Activated CD4-positive, alpha-beta T cell treated with anti-CD3 and anti-CD28 coated beads for 36 hours (primary cell): ENCODE measurements at regions not wholly inside any gene's neighbourhood (a gene's known extent, or its start where the extent isn't known, plus 50 kb on each side); places are given as distances from the start of the nearest gene placed in this dataset.
A peak's percentile ranks its signal among the peaks of the same experiment; 100 is the strongest.

Source experiments
- ATAC-seq: fragments of 200-7000 bp; cut with Tn5 transposase; one replicate; pipeline ENCODE4 v1.10.0; 2021; ENCODE audit warnings: mild to moderate bottlenecking, moderate library complexity
- CTCF ChIA-PET: fragments of 350-600 bp; sonication (Branson Sonifier 250); formaldehyde crosslinking; loops from one replicate; lab custom pipeline; 2021; ENCODE audit warnings: antibody characterized with exemption; lab: Charles Lee
- POLR2A ChIA-PET: fragments of 350-600 bp; sonication (Branson Sonifier 250); formaldehyde crosslinking; loops from one replicate; lab custom pipeline; 2021; ENCODE audit warnings: antibody characterized with exemption, inconsistent platforms; lab: Charles Lee
- DNase-seq: peaks from one replicate; pipeline ENCODE4 v3.0.0-alpha.2; 2020
- H3K27ac Mint-ChIP-seq: one replicate; pipeline ENCODE4 v1.8.0; 2021; ENCODE audit warnings: mixed read lengths
- H3K27me3 Mint-ChIP-seq: one replicate; pipeline ENCODE4 v1.8.0; 2021; ENCODE audit warnings: mixed read lengths
- H3K36me3 Mint-ChIP-seq: one replicate; pipeline ENCODE4 v1.8.0; 2021; ENCODE audit warnings: low read depth, mixed read lengths
- H3K4me1 Mint-ChIP-seq: one replicate; pipeline ENCODE4 v1.8.0; 2021; ENCODE audit warnings: mixed read lengths
- H3K4me3 Mint-ChIP-seq: one replicate; pipeline ENCODE4 v1.8.0; 2021; ENCODE audit warnings: mild to moderate bottlenecking, moderate library complexity, mixed read lengths
- H3K9me3 Mint-ChIP-seq: one replicate; pipeline ENCODE4 v1.8.0; 2021; ENCODE audit warnings: low read depth, mixed read lengths
- intact Hi-C, 2 experiments: fragments of 100-400 bp; cut with DNase I in 1 of 2; cut with micrococcal nuclease in 1 of 2; formaldehyde crosslinking; loops; one replicate each; pipeline versions ENCODE4 v1.14.2 to v1.15.1; 2022 to 2024; cut with DNase I, micrococcal nuclease

DNA sequence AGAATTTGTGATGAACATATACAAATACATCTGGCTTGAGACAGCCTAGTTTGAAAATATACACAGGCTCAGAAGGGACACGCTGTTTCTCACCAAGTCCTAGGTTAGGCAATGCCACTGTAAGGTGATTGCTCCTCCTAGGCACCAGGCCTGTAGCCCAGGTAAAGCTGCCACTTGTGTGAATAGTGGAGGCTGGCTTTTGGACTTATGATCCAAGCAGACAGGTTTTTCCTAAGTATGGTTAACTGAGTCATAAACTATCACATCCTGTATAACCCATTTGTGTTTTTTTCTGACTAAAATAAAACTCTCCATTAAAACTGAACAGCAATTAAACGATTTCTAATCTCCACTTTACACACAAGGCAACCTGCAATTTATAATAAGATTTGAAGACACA, 81.0 kb downstream of the SEMA4F start:
- ChIA-PET POLR2A (no interaction called here), CTCF (interaction anchor here (1.1 kb wide), 1 partner anchor 141 kb away, joined by 5 read pairs; no protein-coding TSS in a partner anchor)
- intact Hi-C loops = no loop called here
- H3K9me3 Mint-ChIP-seq = peaks cover 9% of the 10 kb centered on the region
- no peak overlapping the region for H3K4me3 Mint-ChIP-seq
- peaks cover 6% of the 10 kb centered on the region for H3K27me3 Mint-ChIP-seq
- no peak overlapping the region for H3K27ac Mint-ChIP-seq
- DNase-seq (no peak), ATAC-seq (no peak)
- H3K4me1 Mint-ChIP-seq = peaks cover 7% of the 10 kb centered on the region
- no peaks in the 10 kb centered on the region for H3K36me3 Mint-ChIP-seq

DNA sequence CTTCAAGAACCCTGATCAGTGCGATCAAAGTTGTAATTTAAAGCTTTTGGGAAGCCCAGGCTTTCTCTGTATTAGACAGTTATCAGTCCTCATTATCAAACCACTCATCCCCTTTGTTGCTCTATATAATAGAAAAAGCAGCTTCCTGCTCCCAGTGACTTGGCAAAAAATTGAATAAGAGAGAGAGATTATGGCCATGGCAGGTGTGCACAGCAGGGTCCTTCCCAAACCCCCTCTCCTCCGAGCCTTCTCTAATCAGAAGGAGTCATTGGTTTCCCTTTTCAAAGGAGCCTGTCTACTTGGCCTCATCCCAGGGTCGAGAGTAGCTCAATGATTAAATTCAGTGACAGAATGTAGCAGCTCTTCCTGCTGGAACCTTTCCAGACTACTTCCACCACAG, 81.5 kb downstream of the SEMA4F start:
- Mint-ChIP-seq H3K4me1 (peaks cover 7% of the 10 kb centered on the region), H3K36me3 (no peaks in the 10 kb centered on the region), H3K27me3 (peaks cover 2% of the 10 kb centered on the region), H3K4me3 (no peak overlapping the region), H3K9me3 (peaks cover 9% of the 10 kb centered on the region), H3K27ac (no peak overlapping the region)
- ATAC-seq = no peak
- intact Hi-C loops = no loop called here
- ChIA-PET CTCF (interaction anchor here (0.8 to 1.1 kb wide), 2 partner anchors 140 to 1098 kb away, joined by 3 to 5 read pairs; no protein-coding TSS in a partner anchor), POLR2A (no interaction called here)
- DNase-seq = no peak

DNA sequence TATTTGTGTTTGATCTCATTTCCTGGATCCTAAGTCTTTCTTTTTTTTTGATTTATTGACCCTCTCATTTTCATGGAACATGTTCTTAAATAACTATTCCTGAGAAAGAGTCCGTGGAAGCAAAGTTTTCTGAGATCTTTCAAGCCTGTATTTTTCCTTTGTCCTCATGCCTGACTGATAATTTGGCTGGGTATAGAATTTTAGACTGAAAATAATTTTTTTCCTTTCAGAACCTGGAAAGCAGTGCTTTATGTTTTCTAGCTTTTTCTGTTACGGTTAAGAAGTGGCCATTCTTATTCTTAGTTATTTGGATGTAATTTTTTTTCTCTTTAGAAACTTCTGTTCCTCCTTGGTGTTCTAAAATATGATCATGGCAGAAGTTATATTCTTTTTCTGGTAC, 82.5 kb downstream of the SEMA4F start:
- intact Hi-C loops = no loop called here
- no peak overlapping the region for H3K4me3 Mint-ChIP-seq
- ATAC-seq (no peak), DNase-seq (no peak)
- ChIA-PET CTCF (no interaction called here), POLR2A (no interaction called here)
- H3K27me3 Mint-ChIP-seq = peaks cover 2% of the 10 kb centered on the region
- peaks cover 9% of the 10 kb centered on the region for H3K9me3 Mint-ChIP-seq
- H3K27ac Mint-ChIP-seq = no peak overlapping the region
- no peaks in the 10 kb centered on the region for H3K36me3 Mint-ChIP-seq
- peaks cover 7% of the 10 kb centered on the region for H3K4me1 Mint-ChIP-seq

- peaks cover 7% of the 10 kb centered on the region for H3K4me1 Mint-ChIP-seq
- ChIA-PET POLR2A (no interaction called here), CTCF (no interaction called here)
- no peaks in the 10 kb centered on the region for H3K36me3 Mint-ChIP-seq
- no peak overlapping the region for H3K4me3 Mint-ChIP-seq
- intact Hi-C loops = no loop called here
- H3K9me3 Mint-ChIP-seq = peaks cover 9% of the 10 kb centered on the region
- ATAC-seq (no peak), DNase-seq (no peak)
- peaks cover 2% of the 10 kb centered on the region for H3K27me3 Mint-ChIP-seq
- no peak overlapping the region for H3K27ac Mint-ChIP-seq
These were observed 84.5 kb downstream of the SEMA4F start for GRCh38 chr2:74738586-74738985.

DNA sequence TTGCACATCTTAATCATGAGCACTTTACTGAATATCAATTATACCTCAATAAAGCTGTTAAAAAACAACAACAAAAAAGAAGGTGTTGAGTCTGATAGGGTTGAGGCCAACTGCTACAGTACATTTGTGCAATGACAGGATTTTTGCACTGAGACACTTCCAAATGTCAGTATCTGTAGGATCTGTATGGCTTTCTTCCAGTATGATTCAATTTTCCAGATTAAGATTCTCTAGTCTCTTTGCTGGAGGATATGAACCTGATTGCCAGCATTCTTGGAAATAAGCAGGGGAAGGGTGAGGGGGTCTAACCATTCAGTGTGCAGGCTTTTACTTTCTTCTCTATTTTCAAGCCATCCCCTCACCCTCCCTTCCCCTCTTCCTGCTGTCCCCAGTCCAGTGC, 85.1 kb downstream of the SEMA4F start:
- no peaks in the 10 kb centered on the region for H3K36me3 Mint-ChIP-seq
- intact Hi-C loops = no loop called here
- peaks cover 9% of the 10 kb centered on the region for H3K9me3 Mint-ChIP-seq
- DNase-seq = no peak
- ATAC-seq = no peak
- no peak overlapping the region for H3K27ac Mint-ChIP-seq
- H3K27me3 Mint-ChIP-seq = peaks cover 2% of the 10 kb centered on the region
- peaks cover 7% of the 10 kb centered on the region for H3K4me1 Mint-ChIP-seq
- ChIA-PET CTCF (interaction anchor here (0.7 to 1.2 kb wide), 2 partner anchors 48 to 54 kb away, joined by 3 to 4 read pairs; no protein-coding TSS in a partner anchor), POLR2A (no interaction called here)
- H3K4me3 Mint-ChIP-seq = no peak overlapping the region

GRCh38 chr2:74739733-74740241, 85.7 kb downstream of the SEMA4F start:
- ATAC-seq (no peak), DNase-seq (no peak)
- POLR2A ChIA-PET = no interaction called here
- Mint-ChIP-seq H3K36me3 (no peaks in the 10 kb centered on the region), H3K4me3 (no peak overlapping the region), H3K27me3 (peaks cover 2% of the 10 kb centered on the region), H3K9me3 (peaks cover 9% of the 10 kb centered on the region), H3K4me1 (peaks cover 7% of the 10 kb centered on the region), H3K27ac (no peak overlapping the region)
- intact Hi-C loops = no loop called here
- CTCF ChIA-PET = interaction anchor here (0.7 to 1.2 kb wide), 3 partner anchors 8 to 53 kb away, joined by 3 to 4 read pairs (median 3); no protein-coding TSS in a partner anchor

- no peak for ATAC-seq
- Mint-ChIP-seq H3K4me3 (no peak overlapping the region), H3K27ac (no peak overlapping the region), H3K36me3 (no peaks in the 10 kb centered on the region), H3K4me1 (peaks cover 3% of the 10 kb centered on the region), H3K9me3 (peaks cover 9% of the 10 kb centered on the region), H3K27me3 (peaks cover 2% of the 10 kb centered on the region)
- no peak for DNase-seq
- intact Hi-C loops = no loop called here
- CTCF ChIA-PET = interaction anchor here (0.9 to 1.2 kb wide), 2 partner anchors 9 to 49 kb away, joined by 3 read pairs; no protein-coding TSS in a partner anchor
- POLR2A ChIA-PET = no interaction called here
These were observed 86.3 kb downstream of the SEMA4F start for GRCh38 chr2:74740395-74740740.

DNA sequence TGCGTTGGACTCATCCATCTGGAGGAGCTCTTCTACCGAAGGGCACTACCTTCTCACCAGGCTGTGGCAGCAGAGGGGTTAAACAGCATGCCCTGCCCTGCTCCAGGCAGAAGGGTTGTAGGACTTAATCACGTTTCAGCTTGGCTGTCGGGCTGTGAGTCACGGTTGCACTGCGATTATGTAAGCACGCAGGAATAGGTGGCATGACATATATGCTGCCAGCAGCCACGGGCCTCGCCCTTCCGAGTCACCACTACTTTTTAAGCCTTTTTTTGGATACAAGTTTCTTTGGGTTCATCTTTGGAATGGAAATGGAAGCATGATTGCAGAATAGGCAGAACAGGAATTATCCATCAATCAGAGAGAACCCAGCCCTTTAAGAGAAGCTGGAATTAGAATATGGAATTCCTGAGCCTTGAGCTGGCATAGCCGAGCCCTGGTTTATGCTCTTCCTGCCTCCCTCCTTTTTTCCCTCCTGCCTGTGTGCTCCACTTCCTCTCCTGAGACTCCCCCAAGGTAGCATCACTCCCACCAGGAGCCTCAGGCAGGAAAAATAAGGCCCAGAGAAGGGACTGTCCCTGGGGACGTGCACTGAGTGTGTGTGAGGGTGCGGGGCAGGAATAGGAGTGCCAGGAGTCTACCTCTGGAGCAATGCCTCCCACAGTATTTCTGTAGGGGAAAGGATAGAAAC, 86.8 kb downstream of the SEMA4F start:
- intact Hi-C loops = no loop called here
- Mint-ChIP-seq H3K27me3 (peaks cover 2% of the 10 kb centered on the region), H3K36me3 (no peaks in the 10 kb centered on the region), H3K27ac (no peak overlapping the region), H3K4me1 (no peaks in the 10 kb centered on the region), H3K4me3 (no peak overlapping the region), H3K9me3 (peaks cover 9% of the 10 kb centered on the region)
- peak; percentile 29 for DNase-seq
- peak; percentile 30 for ATAC-seq
- CTCF ChIA-PET = interaction anchor here (1.2 kb wide), 1 partner anchor 50 kb away, joined by 3 read pairs; no protein-coding TSS in a partner anchor
- POLR2A ChIA-PET = no interaction called here

DNA sequence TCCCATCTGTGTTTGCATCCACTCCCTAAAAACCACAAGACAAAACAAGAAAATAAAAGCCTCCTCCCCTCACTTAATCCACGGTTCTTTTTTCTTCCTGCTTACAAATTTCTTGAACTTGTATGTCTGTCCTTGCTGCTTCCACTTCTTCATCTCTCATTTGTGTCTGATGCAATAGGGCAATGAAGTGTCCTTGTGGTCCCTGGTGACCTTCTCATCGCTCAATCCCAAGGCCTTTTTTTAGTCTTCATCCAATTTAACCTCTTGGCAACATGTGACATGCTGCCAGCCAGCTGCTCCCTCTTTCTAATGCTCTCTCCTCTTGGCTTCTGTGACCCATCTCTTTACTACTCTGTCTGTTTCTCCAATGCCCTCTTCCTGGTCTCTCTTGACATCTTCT, 87.6 kb downstream of the SEMA4F start:
- Mint-ChIP-seq H3K9me3 (peaks cover 6% of the 10 kb centered on the region), H3K27me3 (no peaks in the 10 kb centered on the region), H3K4me1 (no peaks in the 10 kb centered on the region), H3K27ac (no peak overlapping the region), H3K4me3 (no peak overlapping the region), H3K36me3 (no peaks in the 10 kb centered on the region)
- ChIA-PET POLR2A (no interaction called here), CTCF (no interaction called here)
- no peak for DNase-seq
- ATAC-seq = no peak
- intact Hi-C loops = no loop called here

DNA sequence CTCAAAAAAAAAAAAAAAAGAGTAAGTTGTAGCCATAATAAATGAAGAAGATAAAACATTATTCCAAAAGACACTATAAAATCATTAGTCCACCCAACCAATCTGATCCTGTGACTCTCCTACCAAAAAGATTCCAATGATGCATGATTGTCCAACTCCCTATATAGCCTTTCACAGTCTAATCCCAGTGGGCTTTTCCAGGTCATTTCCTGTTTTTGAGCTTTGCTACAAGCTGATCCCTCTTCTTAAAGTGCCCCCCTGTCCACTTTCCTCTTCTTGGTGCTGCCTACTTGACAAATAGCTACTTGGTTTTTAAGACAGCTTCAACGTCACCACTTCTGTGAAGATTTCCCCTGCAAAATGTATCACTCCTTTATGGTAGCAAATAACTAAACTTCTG, 88.4 kb downstream of the SEMA4F start:
- H3K27ac Mint-ChIP-seq = no peak overlapping the region
- CTCF ChIA-PET = interaction anchor here (1.0 to 1.1 kb wide), 2 partner anchors 12 to 54 kb away, joined by 3 to 5 read pairs; no protein-coding TSS in a partner anchor
- no peaks in the 10 kb centered on the region for H3K9me3 Mint-ChIP-seq
- no peak overlapping the region for H3K4me3 Mint-ChIP-seq
- ATAC-seq (no peak), DNase-seq (no peak)
- POLR2A ChIA-PET = no interaction called here
- intact Hi-C loops = no loop called here
- H3K4me1 Mint-ChIP-seq = no peaks in the 10 kb centered on the region
- no peaks in the 10 kb centered on the region for H3K27me3 Mint-ChIP-seq
- H3K36me3 Mint-ChIP-seq = no peaks in the 10 kb centered on the region

DNA sequence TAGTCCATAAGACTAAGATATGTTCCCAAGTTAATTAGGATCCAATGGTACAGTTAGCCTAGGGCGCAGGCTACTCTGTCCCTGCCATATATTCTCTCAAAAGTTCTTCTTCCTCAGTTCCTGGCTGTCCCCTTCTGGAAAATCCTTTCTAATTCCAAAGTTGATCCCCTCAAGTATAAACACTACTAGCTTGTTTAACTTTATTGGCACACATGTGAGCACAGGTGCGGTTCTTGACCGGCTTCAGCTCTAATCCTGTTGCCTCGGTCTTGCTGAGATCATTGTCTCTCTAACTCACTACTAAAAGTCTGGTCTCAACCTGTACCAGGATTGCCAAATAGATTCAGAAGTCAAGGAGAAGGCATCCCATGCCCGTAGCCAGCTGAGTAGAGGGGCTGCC, 89.0 kb downstream of the SEMA4F start:
- intact Hi-C loops = no loop called here

GRCh38 chr2:74743778-74744177, 89.7 kb downstream of the SEMA4F start:
- H3K4me3 Mint-ChIP-seq = no peak overlapping the region
- intact Hi-C loops = no loop called here
- H3K4me1 Mint-ChIP-seq = no peaks in the 10 kb centered on the region
- H3K27ac Mint-ChIP-seq = no peak overlapping the region
- no peaks in the 10 kb centered on the region for H3K36me3 Mint-ChIP-seq
- H3K27me3 Mint-ChIP-seq = no peaks in the 10 kb centered on the region
- no peaks in the 10 kb centered on the region for H3K9me3 Mint-ChIP-seq
- ATAC-seq (no peak), DNase-seq (no peak)
- ChIA-PET POLR2A (no interaction called here), CTCF (interaction anchor here (0.5 to 1.1 kb wide), 3 partner anchors 55 to 417 kb away, joined by 3 to 5 read pairs (median 3); no protein-coding TSS in a partner anchor)

More for the DNA sequence above, 89.0 kb downstream of the SEMA4F start:
- POLR2A ChIA-PET = no interaction called here
- CTCF ChIA-PET = interaction anchor here (1.0 to 1.1 kb wide), 2 partner anchors 12 to 54 kb away, joined by 3 to 5 read pairs; no protein-coding TSS in a partner anchor
- H3K9me3 Mint-ChIP-seq = no peaks in the 10 kb centered on the region
- H3K4me3 Mint-ChIP-seq = no peak overlapping the region
- no peaks in the 10 kb centered on the region for H3K4me1 Mint-ChIP-seq
- no peak for DNase-seq
- ATAC-seq = no peak
- H3K36me3 Mint-ChIP-seq = no peaks in the 10 kb centered on the region
- H3K27me3 Mint-ChIP-seq = no peaks in the 10 kb centered on the region
- H3K27ac Mint-ChIP-seq = no peak overlapping the region
